Left lobe of liver (tissue), 2 donors: ENCODE measurements at regions not wholly inside any gene's neighbourhood (a gene's known extent, or its start where the extent isn't known, plus 50 kb on each side); places are given as distances from the start of the nearest gene placed in this dataset.
A peak's percentile ranks its signal among the peaks of the same experiment; 100 is the strongest.
"Not testable (repeated sequence)": the region's sequence is repeated elsewhere in the genome, so short reads cannot be mapped to it uniquely, and the experiment has no call there.

ENCODE experiments used
- ATAC-seq: fragments of 200-7000 bp; cut with Tn5 transposase; one replicate; pipeline ENCODE4 v1.9.1; 2020; ENCODE audit warnings: mild to moderate bottlenecking, moderate library complexity
- DNase-seq: peaks from one replicate; pipeline ENCODE4 v3.0.0-alpha.2; 2020; ENCODE audit warnings: low spot score
- donor health status: DM: no; HTN: no; CAD: no; lungs with moderate emphysema.
- donor health status: DM: no; HTN: yes; CAD: no.

DNA sequence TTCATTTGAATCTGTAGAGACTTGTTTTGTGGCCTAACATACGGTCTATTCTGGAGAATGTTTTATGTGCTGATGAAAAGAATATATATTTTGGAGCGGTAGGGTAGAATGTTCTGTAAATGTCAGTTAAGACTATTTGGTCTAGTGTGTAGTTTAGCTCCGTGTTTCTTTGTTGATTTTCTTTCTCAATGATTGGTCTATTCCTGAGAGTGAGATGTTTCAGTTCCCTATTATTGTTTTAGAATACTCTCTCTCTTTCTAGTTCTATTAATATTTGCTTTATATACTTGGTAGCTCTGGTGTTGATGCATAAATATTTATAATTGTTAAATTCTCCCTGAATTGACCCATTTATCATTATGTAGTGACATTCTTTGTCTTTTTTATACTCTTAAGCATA, 236.5 kb downstream of the GLUD2 start:
- no peak for DNase-seq
- ATAC-seq = no peak

DNA sequence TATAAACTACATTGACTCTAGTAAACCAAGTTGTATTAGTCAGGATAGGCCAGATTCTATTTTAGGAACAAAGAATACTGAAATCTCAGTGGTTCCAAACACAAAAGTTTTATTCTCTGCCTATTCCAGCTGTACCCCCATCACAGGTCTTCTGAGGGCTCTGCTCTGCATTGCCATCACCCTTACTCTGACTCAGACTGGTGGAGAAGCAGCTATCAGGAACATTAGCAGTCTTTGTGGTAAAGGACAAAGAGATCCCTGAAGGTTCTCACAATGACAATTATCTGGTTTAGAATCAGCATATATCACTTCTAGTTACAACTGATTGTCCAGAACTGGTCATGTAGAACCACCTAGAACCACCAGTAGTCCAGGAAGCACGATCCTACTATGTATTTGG, 251.1 kb downstream of the GLUD2 start:
- ATAC-seq (no peak), DNase-seq (no peak)

DNA sequence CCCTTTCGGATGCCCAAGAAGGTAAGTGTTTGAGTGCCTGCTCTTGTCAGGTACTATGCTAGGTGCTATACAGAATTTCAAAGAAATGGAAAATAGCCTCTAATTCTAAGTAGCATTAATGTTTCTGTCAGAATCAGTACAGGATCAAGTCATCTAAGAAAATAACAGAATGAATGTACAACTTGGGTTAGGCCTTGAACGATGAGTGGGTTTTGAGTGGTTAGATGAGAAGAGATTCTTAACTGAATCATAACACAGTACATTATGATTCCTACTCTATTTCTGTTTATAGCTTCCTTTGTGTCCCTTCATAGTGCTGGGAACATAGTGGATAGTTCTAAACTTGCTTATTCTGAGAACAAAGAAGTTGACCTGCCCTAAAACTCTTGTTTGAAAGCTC, 253.9 kb downstream of the GLUD2 start:
- no peak for DNase-seq
- no peak for ATAC-seq

- ATAC-seq (no peak), DNase-seq (no peak)
Observed at GRCh38 chrX:121301822-121302221, 254.4 kb downstream of the GLUD2 start.

DNA sequence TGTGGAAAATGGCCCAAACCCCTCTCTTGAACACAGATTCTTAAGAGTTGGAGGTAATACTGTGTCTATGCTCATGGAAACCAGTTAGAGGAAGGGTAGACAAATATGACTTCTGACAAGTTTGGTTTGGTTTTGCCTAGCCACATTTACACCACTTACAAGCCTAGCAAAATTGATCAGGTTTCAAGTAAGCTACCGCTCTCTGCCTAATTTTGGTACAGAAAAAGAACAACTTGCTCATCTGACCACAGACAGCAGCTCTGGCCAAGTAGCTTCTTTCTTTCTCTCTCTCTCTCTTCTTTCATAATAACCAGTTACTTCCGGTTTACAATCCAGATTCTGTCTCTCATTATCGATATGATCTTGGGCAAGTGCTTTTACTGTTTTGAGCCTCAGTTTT, 260.0 kb downstream of the GLUD2 start:
- ATAC-seq (no peak), DNase-seq (no peak)

DNA sequence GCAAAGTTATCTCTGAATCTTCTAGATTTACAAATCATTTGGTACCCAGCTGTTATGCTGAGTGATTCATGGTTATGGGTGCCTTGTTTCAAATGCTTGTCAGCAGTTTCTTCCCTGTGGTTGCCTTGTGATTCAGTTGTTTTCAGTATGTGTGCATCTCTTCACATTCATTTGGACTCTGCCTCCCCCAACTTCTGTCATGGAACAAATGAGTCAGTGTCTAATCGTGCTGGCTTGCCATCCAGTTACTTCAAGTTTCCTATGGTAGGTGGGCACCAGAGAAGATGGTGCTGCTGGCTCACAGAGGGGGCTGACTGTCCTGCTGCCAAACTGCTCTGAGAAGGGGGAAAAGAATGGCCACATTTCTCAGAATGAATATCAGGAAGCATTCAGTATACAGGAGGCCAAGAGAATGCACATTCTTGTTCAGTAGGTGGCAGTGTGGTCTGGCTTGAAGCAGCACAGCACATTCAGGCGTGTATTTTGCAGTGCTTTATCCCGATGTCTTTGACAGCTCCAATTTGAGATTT, 260.9 kb downstream of the GLUD2 start:
- ATAC-seq (peak; percentile 74), DNase-seq (peak; percentile 34)

GRCh38 chrX:121310820-121311219, 263.4 kb downstream of the GLUD2 start:
- DNase-seq = no peak

DNA sequence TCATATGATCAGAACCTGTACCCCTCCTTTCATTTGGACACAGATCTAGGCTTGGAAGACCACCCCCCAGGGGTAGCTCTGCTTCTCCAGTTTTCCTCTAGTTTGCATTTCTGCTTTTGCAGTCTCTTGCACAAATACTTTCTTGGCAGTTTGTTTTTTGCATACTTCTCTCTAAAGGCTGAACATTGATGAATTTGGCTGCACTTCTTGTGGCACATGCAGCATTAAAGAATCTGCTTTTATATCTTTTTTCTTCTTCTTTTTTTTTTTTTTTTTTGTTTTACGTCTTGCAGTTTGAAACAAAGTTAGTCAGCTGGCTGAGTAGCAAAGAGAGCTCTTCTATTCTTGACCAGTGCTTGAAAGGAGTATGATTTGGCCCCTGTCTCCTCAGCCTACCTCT, 273.0 kb downstream of the GLUD2 start:
- no peak for ATAC-seq
- no peak for DNase-seq

More at GRCh38 chrX:121310820-121311219, 263.4 kb downstream of the GLUD2 start:
- no peak for ATAC-seq

DNA sequence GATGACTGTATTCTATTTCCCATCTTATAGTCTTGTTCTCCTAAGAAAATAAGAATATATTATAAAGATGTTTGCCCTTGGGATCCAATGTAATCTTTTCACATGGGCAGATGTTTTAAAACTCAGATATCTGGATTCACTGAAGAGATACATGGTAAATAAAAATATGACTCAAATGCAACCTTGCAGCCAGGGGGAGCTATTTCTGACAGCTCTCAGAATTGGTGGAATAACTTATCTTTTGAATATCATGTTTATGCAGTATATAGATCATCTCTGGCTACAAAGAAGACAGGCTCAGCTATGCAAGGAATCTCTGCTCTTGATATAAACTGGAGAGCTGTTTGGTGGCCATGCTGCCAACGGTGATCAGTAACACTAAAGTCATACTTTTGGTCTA, 274.7 kb downstream of the GLUD2 start:
- DNase-seq = no peak
- ATAC-seq = no peak

GRCh38 chrX:121323337-121323736, 275.9 kb downstream of the GLUD2 start:
- ATAC-seq = no peak
- DNase-seq = no peak

DNA sequence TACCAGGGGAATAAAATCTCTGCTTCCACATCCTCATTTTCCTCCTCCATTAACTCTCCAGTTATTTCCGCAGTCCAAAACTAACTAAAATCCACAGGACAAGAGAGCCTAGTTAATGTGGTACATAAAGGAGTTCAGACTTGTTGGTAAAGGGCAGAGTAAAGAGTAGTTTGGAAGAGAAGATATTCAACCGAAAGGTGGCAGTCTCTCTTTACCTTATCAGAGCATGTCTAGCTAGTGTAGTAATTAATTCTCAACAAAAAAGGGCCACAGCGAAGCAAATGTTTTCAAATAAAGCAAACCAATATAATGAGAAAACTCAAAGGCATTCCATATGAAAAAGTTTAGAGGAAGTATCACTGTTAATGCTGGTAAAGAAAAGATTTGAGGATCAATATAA, 286.5 kb downstream of the GLUD2 start:
- no peak for DNase-seq
- ATAC-seq = no peak

DNA sequence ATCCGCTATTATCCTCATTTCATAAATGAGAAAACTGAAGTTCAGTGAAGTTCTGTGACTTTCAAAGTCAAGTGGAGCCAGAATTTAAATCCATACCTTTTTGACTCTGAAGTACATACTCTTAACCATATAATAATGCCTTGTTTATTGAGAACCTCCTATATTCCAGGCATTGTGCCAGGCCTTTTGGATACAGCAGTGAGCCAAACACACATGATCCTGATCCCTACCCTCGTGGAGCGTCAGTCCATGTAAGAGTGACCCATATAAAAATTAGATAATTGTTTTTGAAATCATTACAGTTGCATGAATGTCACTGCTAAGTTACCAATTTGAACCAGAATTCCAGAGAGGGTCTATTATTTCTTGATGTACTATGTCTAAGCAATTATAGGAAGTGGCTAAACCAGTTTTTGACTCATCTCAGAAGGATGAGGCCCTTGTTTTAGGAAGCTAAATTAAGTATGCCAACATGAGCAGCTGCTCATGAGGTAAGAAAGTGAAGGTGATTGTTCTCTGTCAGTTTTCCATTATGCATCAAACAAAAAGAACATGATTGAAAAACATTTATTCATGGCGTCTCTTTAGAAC, 289.5 kb downstream of the GLUD2 start:
- no peak for DNase-seq
- ATAC-seq = no peak

GRCh38 chrX:121337816-121338215, 290.4 kb downstream of the GLUD2 start:
- no peak for DNase-seq
- ATAC-seq = no peak

DNA sequence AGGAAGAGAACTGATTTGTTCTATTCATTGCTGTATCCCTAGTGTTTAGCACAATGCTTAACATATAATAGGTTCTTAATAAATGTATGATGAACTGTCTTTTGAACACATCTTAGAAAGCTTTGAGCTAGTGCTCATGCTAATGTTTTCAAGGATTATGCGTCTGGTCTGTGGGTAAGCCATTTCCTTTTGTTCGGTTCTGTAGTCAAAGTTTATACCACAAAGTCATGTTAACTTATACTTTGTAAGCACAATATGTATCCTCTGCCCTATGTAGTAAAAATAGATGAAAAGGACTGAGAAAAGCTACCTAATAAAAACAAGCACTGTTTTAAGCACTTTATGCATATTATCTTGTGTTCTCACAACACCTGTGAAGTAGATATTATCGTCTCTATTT, 301.9 kb downstream of the GLUD2 start:
- ATAC-seq (no peak), DNase-seq (no peak)

GRCh38 chrX:121356139-121356849, 308.9 kb downstream of the GLUD2 start:
- DNase-seq (no peak), ATAC-seq (no peak)

DNA sequence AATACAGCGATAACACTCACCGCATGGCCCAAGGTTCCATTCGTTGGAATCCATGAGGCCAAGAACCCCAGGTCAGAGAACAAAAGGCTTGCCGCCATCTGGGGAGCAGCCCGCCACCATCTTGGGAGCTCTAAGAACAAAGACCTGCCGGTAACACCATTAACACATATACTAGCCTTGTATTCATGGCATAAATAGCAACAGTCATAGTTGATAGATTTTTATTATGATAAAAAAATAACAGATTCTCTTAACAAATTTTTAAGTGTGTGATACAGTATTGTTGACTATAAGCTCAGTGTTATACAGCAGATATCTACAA, 309.4 kb downstream of the GLUD2 start:
- DNase-seq (no peak), ATAC-seq (no peak)

- ATAC-seq (no peak), DNase-seq (no peak)
Observed at GRCh38 chrX:121360280-121360679, 312.9 kb downstream of the GLUD2 start.

DNA sequence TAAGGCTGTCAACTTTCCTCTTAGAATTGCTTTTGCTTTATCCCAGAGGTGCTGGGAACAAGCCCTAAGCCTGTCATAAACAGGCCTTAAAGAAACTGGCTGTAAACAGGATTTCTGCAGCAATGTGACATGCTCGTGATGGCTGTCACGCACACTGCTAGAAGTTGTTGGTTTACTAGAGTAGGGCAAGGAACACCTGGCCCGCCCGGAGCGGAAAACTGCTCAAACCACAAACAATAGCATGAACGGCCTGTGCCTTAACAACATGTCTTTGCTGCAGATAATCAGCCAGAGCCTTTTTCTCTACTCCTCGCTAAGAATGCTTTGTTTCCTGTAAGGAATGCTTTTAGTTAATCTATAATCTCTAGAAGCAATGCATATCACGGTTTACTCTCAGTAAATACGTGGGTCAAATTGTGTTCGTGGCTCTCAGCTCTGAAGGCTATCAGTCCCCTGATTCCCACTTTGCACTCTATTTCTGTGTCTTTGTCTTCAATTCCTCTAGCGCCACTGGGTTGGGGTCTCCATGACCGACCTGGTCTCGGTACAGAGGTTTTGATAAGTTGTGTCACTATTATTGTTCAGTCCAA, 318.3 kb downstream of the GLUD2 start:
- DNase-seq (no peak), ATAC-seq (no peak)

DNA sequence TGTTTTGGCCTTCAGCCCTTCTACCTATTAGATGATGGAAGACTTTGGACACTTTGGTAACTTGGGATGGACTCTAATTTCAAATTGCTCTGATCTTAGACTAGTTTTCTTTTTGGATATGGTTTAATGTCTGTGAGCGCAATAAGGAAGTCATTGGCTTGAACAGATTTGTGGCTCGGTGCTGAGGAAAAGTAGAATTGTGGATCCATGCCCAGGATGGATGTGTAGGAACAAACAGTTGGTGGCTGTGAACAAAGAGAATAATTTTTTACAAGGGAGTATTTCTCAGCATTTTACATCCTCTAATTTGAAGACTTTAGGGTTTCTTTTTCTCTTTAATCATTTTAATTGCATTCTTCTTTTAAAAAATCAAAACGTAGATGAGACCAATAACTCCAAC, 327.1 kb downstream of the GLUD2 start:
- DNase-seq (no peak), ATAC-seq (no peak)

- DNase-seq, ATAC-seq: not testable (repeated sequence)
Observed at GRCh38 chrX:121381915-121382314, 334.5 kb downstream of the GLUD2 start.

DNA sequence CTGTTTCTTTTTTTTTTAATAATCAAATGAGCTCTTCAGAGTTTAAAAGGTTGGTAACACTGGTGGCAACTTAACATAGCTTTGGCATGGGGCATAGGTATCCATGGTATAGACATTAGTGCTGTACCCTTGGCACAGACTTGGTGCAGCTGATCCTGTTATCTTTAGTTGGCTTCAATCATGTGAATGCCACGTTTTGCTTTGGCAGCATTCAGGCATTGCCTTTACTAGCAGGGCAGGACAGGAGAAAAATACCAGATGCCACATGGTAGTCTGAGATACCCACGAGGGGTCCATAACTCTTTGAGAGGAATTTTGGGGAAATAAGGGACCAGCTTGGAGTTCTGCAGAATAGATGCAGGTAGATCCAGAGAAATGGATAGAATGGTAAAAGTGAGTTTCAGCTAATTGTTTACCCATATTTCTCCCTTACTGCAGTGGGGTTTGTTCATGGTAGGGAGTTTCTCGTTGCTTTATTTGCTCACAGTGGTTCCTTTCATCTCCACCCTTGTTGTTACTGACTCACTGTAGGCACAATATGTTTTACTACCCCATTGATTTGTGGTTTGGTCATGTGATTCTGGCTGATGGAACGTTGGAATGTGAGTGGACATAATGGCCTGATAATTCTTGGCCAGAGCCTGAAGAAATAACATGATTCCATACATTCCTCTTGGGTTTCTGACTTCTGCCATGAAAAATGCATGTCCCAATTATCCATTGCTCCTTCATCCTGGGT, 342.7 kb downstream of the GLUD2 start:
- DNase-seq (no peak), ATAC-seq (no peak)

GRCh38 chrX:121405826-121406225, 358.4 kb downstream of the GLUD2 start:
- ATAC-seq (no peak), DNase-seq (no peak)
